SU-DHL-6 (cell line): ENCODE measurements at regions not wholly inside any gene's neighbourhood (a gene's known extent, or its start where the extent isn't known, plus 50 kb on each side); places are given as distances from the start of the nearest gene placed in this dataset.

Source experiments
- H2AFZ ChIP-seq: fragments of 200-600 bp; sonication (generic); 2 replicates; pipeline ENCODE4 v1.6.1; 2014; ENCODE audit warnings: low read depth, mild to moderate bottlenecking, moderate library complexity, mixed read lengths, antibody characterized with exemption, low read length; ENCODE audit not compliant: severe bottlenecking
- H3F3A ChIP-seq: fragments of 200-600 bp; shearing (Covaris generic); 2 replicates; pipeline ENCODE4 v1.6.0; 2016; ENCODE audit warnings: antibody characterized with exemption, mild to moderate bottlenecking; ENCODE audit not compliant: insufficient read depth
- H3K27ac ChIP-seq: fragments of 200-600 bp; sonication (generic); 2 replicates; pipeline ENCODE4 v1.5.1; 2016; ENCODE audit warnings: low read depth, mild to moderate bottlenecking, low read length, moderate library complexity, mixed read lengths
- H3K27me3 ChIP-seq: fragments of 200-600 bp; sonication (generic), shearing (Covaris generic); 2 replicates; pipeline ENCODE4 v1.6.0; 2014; ENCODE audit warnings: mild to moderate bottlenecking, low read length
- H3K36me3 ChIP-seq: fragments of 200-600 bp; sonication (generic); 2 replicates; pipeline ENCODE4 v1.6.1; 2014; ENCODE audit warnings: mild to moderate bottlenecking, low read length, mixed read lengths
- H3K4me2 ChIP-seq: fragments of 300-600, 200-600 bp; shearing (Covaris generic), sonication (generic); 2 replicates; pipeline ENCODE4 v1.6.0; 2014; ENCODE audit warnings: low read length, low read depth, mild to moderate bottlenecking; ENCODE audit not compliant: poor library complexity, severe bottlenecking
- H3K4me3 ChIP-seq: fragments of 200-600 bp; sonication (generic); 2 replicates; pipeline ENCODE4 v1.5.1; 2014; ENCODE audit warnings: antibody characterized with exemption, low read length, mild to moderate bottlenecking, mixed read lengths; ENCODE audit not compliant: insufficient read depth, poor library complexity, severe bottlenecking
- H3K79me2 ChIP-seq: fragments of 200-600 bp; sonication (generic); 2 replicates; pipeline ENCODE4 v1.6.1; 2014; ENCODE audit warnings: mild to moderate bottlenecking, low read length, moderate library complexity; ENCODE audit not compliant: insufficient read depth
- H3K9ac ChIP-seq: fragments of 200-600 bp; sonication (generic); 2 replicates; pipeline ENCODE4 v1.7.0; 2014; ENCODE audit warnings: mild to moderate bottlenecking, low read length
- H3K9me2 ChIP-seq: fragments of 200-600 bp; sonication (generic); replicated peaks from 2 replicates; pipeline ENCODE4 v1.6.1; 2014; ENCODE audit warnings: low read length; ENCODE audit not compliant: insufficient read depth
- H3K9me3 ChIP-seq: fragments of 200-600 bp; sonication (generic); 2 replicates; pipeline ENCODE4 v1.6.1; 2014; ENCODE audit warnings: low read length, mixed read lengths; ENCODE audit not compliant: insufficient read depth
- H4K20me1 ChIP-seq: fragments of 200-600 bp; sonication (generic); 2 replicates; pipeline ENCODE4 v1.6.1; 2014; ENCODE audit warnings: low read depth, mild to moderate bottlenecking, antibody characterized with exemption, low read length, moderate library complexity, mixed read lengths
- EZH2phosphoT487 ChIP-seq: fragments of 200-600 bp; sonication (generic), shearing (Covaris generic); conservative IDR thresholded peaks from 2 replicates; pipeline ENCODE4 v1.6.1; 2018; ENCODE audit warnings: mild to moderate bottlenecking, antibody characterized with exemption, low read length, moderate library complexity, mixed read lengths
- TF ChIP-seq, protein P1 (sequence below): fragments of 200-600 bp; sonication (generic); IDR thresholded peaks from one replicate; pipeline ENCODE4 v1.5.1; 2017; ENCODE audit warnings: antibody characterized with exemption, mild to moderate bottlenecking, low read length, moderate library complexity; ENCODE audit not compliant: insufficient read depth, poor library complexity, severe bottlenecking

DNA sequence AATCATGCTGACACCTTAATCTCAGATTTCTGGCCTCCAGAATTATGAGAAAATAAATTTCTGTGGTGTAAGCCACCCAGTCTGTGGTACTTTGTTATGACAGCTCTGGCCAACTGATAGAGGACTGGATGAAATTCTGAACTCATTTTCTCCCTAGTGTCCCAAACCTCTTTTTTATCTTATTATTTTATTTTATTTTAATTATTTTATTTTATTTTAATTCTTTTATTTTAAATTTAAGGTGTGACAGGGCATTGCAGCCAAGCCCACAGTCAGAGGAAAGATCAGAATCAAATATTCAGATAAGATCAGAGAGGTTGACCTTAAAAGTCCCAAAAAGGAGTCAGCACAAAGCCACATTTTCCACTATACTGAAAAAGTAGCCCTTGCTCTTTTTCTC, 228.1 kb downstream of the TFEC start:
- Histone ChIP-seq H3F3A (no peaks in the 10 kb centered on the region), H3K79me2 (no peaks in the 10 kb centered on the region), H3K9me3 (no peaks in the 10 kb centered on the region), H3K27me3 (no peaks in the 10 kb centered on the region), H3K9ac (no peak overlapping the region), H3K4me3 (no peak overlapping the region), H3K4me2 (no peak overlapping the region), H3K36me3 (no peaks in the 10 kb centered on the region), H3K9me2 (no peaks in the 10 kb centered on the region), H3K27ac (no peak overlapping the region), H2AFZ (no peak overlapping the region), H4K20me1 (no peaks in the 10 kb centered on the region)
- TF ChIP-seq, protein P1, sequence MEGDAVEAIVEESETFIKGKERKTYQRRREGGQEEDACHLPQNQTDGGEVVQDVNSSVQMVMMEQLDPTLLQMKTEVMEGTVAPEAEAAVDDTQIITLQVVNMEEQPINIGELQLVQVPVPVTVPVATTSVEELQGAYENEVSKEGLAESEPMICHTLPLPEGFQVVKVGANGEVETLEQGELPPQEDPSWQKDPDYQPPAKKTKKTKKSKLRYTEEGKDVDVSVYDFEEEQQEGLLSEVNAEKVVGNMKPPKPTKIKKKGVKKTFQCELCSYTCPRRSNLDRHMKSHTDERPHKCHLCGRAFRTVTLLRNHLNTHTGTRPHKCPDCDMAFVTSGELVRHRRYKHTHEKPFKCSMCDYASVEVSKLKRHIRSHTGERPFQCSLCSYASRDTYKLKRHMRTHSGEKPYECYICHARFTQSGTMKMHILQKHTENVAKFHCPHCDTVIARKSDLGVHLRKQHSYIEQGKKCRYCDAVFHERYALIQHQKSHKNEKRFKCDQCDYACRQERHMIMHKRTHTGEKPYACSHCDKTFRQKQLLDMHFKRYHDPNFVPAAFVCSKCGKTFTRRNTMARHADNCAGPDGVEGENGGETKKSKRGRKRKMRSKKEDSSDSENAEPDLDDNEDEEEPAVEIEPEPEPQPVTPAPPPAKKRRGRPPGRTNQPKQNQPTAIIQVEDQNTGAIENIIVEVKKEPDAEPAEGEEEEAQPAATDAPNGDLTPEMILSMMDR = no peak
- TF ChIP-seq EZH2phosphoT487 = no peak

- no peak overlapping the region for H2AFZ ChIP-seq
- no peak overlapping the region for H3K27ac ChIP-seq
- no peaks in the 10 kb centered on the region for H3K36me3 ChIP-seq
- no peaks in the 10 kb centered on the region for H3K9me2 ChIP-seq
- H3K4me2 ChIP-seq = no peak overlapping the region
- no peaks in the 10 kb centered on the region for H3K9me3 ChIP-seq
- no peak for TF ChIP-seq EZH2phosphoT487
- TF ChIP-seq, protein P1 = no peak
- no peaks in the 10 kb centered on the region for H4K20me1 ChIP-seq
- no peaks in the 10 kb centered on the region for H3K79me2 ChIP-seq
- no peaks in the 10 kb centered on the region for H3K27me3 ChIP-seq
- H3K4me3 ChIP-seq = no peak overlapping the region
- no peak overlapping the region for H3K9ac ChIP-seq
- no peaks in the 10 kb centered on the region for H3F3A ChIP-seq
Observed at GRCh38 chr7:115799430-115799829, 231.1 kb downstream of the TFEC start.

DNA sequence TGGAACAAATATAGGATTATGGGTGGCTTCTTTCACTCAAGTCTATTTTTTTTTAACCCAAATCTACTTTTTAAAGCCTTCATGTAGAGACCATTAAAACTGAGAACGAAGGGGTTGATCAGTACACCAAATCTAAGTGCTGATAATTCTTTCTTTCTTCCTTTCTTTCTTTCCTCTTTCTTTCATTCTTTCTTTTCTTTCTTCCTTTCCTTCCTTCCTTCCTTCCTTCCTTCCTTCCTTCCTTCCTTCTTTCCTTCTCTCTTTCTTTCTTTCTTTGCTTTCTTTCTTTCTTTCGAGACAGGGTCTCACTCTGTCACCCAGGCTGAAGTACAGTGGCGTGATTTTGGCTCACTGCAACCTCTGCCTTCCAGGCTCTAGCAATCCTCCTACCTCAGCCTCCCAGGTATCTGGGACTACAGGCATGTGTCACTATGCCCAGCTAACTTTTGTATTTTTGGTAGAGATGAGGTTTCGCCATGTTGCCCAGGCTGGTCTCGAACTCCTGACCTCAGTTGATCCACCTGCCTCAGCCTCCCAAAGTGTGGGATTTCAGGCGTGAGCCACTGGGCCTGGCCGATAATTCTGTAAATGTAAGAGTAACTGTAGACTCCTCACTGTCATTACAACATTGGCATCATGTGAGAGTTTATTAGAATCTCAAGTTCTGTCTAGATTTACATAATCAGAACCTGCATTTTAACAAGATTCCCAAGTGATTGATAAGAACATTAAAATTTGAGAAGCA, 236.4 kb downstream of the TFEC start:
- H3K36me3 ChIP-seq = no peaks in the 10 kb centered on the region
- no peaks in the 10 kb centered on the region for H3F3A ChIP-seq
- no peaks in the 10 kb centered on the region for H3K9me3 ChIP-seq
- H3K4me3 ChIP-seq = no peak overlapping the region
- no peak overlapping the region for H3K4me2 ChIP-seq
- H3K27ac ChIP-seq = no peak overlapping the region
- H4K20me1 ChIP-seq = no peaks in the 10 kb centered on the region
- no peaks in the 10 kb centered on the region for H3K79me2 ChIP-seq
- H3K9ac ChIP-seq = no peak overlapping the region
- H3K27me3 ChIP-seq = no peaks in the 10 kb centered on the region
- no peak for TF ChIP-seq EZH2phosphoT487
- TF ChIP-seq, protein P1 = no peak
- no peak overlapping the region for H2AFZ ChIP-seq
- no peaks in the 10 kb centered on the region for H3K9me2 ChIP-seq
